ENCODE measurements at regions not wholly inside any gene's neighbourhood (a gene's known extent, or its start where the extent isn't known, plus 50 kb on each side); places are given as distances from the start of the nearest gene placed in this dataset.

- no peak for TF ChIP-seq CTCF (IDR thresholded peaks at IDR 0.05; ENCODE audit: insufficient read depth, low read depth, low read length, missing control alignments)
- DNase-seq (ENCODE audit: low read depth): no peak
- H3K4me3 ChIP-seq (ENCODE audit: low read depth, low read length): no peak overlapping the region
These were observed 626.6 kb downstream of the DSC3 start for GRCh38 chr18:30415903-30416302.

GRCh38 chr18:30409120-30409519 is 633.4 kb downstream of the DSC3 start:
- no peak for DNase-seq (ENCODE audit: low read depth)
- no peak for TF ChIP-seq CTCF (IDR thresholded peaks at IDR 0.05; ENCODE audit: insufficient read depth, low read depth, low read length, missing control alignments)
- H3K4me3 ChIP-seq (ENCODE audit: low read depth, low read length): no peak overlapping the region

DNA sequence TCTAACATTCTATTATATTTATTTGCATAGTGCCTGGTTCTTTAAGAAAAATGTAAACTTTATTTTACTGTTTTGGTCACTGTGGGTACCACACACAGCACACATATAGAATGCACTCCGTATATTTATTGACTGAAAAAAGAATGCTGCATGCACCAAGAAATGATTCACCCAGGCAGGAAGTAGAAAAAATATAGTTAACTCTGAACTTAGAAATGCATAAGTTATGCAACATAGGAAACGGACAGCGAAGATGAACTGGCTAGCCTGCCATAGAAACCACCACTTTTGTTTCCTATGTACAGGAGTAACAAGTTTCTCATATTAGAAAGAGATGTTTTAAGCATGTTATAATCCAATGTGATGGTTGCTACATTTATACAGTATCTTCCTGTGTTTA is 635.8 kb downstream of the DSC3 start:
- TF ChIP-seq CTCF (IDR thresholded peaks at IDR 0.05; ENCODE audit: insufficient read depth, low read depth, low read length, missing control alignments): no peak
- no peak for DNase-seq (ENCODE audit: low read depth)
- no peak overlapping the region for H3K4me3 ChIP-seq (ENCODE audit: low read depth, low read length)

DNA sequence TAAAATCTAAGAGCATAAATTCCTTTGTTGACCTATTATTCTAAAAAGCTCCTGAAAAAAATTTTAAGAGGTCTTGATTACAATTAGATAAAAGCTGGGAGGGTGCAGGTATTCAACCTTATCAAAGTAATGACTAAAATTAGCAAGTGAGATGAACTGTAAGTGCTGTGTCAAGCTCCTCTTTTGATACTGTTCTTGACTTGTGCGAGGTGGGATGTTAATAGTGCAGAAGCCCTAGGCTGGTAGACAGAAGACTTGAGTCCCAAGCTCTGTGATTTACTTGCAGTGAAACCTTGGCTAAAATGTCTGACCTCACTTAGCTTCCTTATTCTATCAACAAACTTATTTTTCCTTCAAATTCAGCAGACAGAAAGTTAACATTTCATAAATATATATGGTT is 637.5 kb downstream of the DSC3 start:
- no peak for TF ChIP-seq CTCF (IDR thresholded peaks at IDR 0.05; ENCODE audit: insufficient read depth, low read depth, low read length, missing control alignments)
- H3K4me3 ChIP-seq (ENCODE audit: low read depth, low read length): no peak overlapping the region
- no peak for DNase-seq (ENCODE audit: low read depth)

DNA sequence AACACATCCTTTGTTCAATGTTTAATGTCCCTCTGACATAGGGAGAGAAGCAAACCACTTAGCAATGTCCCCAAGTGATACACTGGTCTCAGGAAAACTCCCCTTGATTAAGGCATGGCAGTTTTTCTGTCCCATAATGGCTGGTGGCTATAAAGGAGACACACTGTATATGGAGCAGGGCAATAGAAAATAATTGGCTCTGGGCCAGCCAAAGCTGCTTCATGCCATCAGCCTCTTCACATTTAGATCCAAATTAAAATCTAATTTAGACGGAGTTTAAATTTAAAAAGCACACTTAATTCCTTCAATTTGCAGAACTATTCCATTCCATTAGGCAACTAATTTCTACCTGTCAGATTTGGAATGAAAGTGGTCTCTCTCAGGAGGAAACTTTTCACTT is 638.1 kb downstream of the DSC3 start:
- no peak overlapping the region for H3K4me3 ChIP-seq (ENCODE audit: low read depth, low read length)
- TF ChIP-seq CTCF (IDR thresholded peaks at IDR 0.05; ENCODE audit: insufficient read depth, low read depth, low read length, missing control alignments): no peak
- DNase-seq (ENCODE audit: low read depth): no peak

DNA sequence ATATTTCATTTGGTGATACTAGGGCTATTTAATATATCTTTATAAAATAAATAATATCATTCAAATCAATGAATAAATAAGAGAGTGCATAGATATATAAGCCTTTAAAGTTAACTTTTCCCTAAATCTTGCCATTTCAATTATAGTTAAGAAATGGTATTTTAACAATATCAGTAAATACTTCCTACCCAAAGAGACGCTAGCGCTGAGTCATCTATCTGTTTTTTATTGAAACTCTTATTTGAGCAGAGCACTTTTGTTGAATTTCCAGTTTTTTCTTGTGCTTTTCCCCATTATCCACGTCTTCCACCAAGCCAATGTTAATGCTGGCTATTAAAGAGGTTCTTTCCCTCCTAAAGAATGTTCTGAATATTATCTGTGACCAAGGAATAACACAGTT is 639.3 kb downstream of the DSC3 start:
- no peak for TF ChIP-seq CTCF (IDR thresholded peaks at IDR 0.05; ENCODE audit: insufficient read depth, low read depth, low read length, missing control alignments)
- no peak for DNase-seq (ENCODE audit: low read depth)
- no peak overlapping the region for H3K4me3 ChIP-seq (ENCODE audit: low read depth, low read length)

GRCh38 chr18:30387401-30387800 is 655.1 kb downstream of the DSC3 start:
- no peak for DNase-seq (ENCODE audit: low read depth)
- no peak overlapping the region for H3K4me3 ChIP-seq (ENCODE audit: low read depth, low read length)
- no peak for TF ChIP-seq CTCF (IDR thresholded peaks at IDR 0.05; ENCODE audit: insufficient read depth, low read depth, low read length, missing control alignments)

Data from GM12865 (cell line).